Muscle layer of colon (tissue), 2 donors: ENCODE measurements at regions not wholly inside any gene's neighbourhood (a gene's known extent, or its start where the extent isn't known, plus 50 kb on each side); places are given as distances from the start of the nearest gene placed in this dataset.

Experiments used
- H3K27ac ChIP-seq: one replicate; pipeline ENCODE4 v1.7.0; 2013; ENCODE audit warnings: low read depth, mild to moderate bottlenecking, low read length, moderate library complexity
- H3K27me3 ChIP-seq, 2 donors: one replicate each; pipeline ENCODE4 v1.7.0; 2013; ENCODE audit warnings: low read length in 2 of 2, mild to moderate bottlenecking in 2 of 2; ENCODE audit not compliant: insufficient read depth in 2 of 2, control insufficient read depth in 1 of 2
- H3K36me3 ChIP-seq: one replicate; pipeline ENCODE4 v1.7.0; 2013; ENCODE audit warnings: mild to moderate bottlenecking, low read length; ENCODE audit not compliant: insufficient read depth
- H3K4me1 ChIP-seq: one replicate; pipeline ENCODE4 v1.7.0; 2013; ENCODE audit warnings: mild to moderate bottlenecking, low read length; ENCODE audit not compliant: insufficient read depth
- H3K4me3 ChIP-seq, 2 donors: one replicate each; pipeline ENCODE4 v1.7.0; 2013; ENCODE audit warnings: low read length in 2 of 2, low read depth in 1 of 2, mild to moderate bottlenecking in 1 of 2, moderate library complexity in 1 of 2
- H3K9ac ChIP-seq: one replicate; pipeline ENCODE4 v1.7.0; 2013; ENCODE audit warnings: low read length
- H3K9me3 ChIP-seq: one replicate; pipeline ENCODE4 v1.7.0; 2013; ENCODE audit warnings: mild to moderate bottlenecking, low read length
- donor health status: abdominal sarcoma.
- donor health status: Adenocarcinoma of cecum.

DNA sequence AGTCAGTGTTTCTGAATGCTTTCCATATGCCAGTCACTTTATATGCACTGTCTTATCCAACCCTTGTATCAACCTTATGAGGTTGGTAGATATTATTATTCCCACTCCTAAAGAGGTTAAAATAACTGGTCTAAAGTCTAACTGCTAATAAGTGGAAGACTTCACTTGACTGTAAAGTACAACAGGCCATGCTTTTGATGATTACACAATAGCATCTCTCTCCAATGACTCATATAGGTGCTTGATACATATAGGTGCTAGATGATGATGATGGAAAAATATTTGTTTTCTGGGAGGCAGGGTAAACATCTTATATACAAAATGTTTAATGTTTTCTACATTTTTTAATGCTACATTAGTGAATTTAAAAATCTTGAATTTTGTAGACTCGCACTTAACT, 75.9 kb upstream of the NR3C1 start:
- H3K27ac ChIP-seq, result no peak overlapping the region
- no peaks in the 10 kb centered on the region for H3K36me3 ChIP-seq
- H3K27me3 ChIP-seq, result no peaks in the 10 kb centered on the region
- no peaks in the 10 kb centered on the region for H3K4me1 ChIP-seq
- no peak overlapping the region for H3K4me3 ChIP-seq
- H3K9ac ChIP-seq, result no peak overlapping the region
- no peaks in the 10 kb centered on the region for H3K9me3 ChIP-seq

DNA sequence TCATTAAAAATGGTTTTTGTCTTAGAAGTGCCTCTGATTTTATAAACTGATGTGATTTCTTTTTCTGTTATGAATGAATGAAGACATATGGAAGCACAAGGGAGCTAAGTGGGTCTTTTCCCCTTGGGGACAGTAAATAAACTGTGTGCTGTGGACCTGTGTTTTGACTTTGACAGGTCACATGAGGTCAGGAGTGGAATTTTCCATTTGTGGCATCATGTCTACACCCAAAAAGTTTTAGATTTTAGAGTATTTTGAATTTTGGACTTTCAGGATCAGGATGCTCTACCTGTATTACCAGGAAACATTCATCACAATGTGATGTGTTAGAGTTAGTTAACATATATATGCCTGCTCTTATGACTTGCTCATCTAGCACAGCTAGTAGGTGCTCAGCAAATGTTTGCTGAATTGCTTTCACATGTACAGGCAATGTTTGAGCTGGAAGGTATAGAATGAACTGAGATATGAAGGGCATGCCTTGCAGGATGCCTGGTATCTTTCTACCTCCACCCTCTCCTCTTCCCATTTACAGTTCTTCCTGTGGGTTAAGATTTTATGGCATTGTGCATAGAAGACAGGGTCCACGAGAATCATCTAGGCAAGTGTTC, 73.2 kb upstream of the NR3C1 start:
- H3K4me1 ChIP-seq, result no peaks in the 10 kb centered on the region
- no peaks in the 10 kb centered on the region for H3K36me3 ChIP-seq
- H3K27me3 ChIP-seq, result no peaks in the 10 kb centered on the region
- no peak overlapping the region for H3K4me3 ChIP-seq
- H3K9ac ChIP-seq, result no peak overlapping the region
- no peaks in the 10 kb centered on the region for H3K9me3 ChIP-seq
- no peak overlapping the region for H3K27ac ChIP-seq

DNA sequence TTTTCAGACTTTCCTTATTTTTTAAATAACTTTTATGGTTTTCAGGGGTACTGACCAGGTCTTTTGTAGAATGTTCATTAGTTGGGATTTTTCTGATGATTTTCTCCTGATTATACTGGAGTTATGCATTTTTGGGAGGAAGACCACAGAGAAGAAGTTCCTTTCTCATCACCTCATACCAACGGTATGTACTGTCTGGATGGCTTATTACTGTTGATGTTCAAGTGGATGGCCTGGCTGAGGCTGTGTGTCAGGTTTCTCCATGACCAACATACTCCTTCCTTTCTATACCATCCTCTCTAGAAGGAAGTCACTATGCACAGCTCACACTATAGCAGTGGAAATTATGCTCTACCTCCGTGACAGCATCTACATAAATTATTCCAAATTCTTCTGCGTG, 71.1 kb upstream of the NR3C1 start:
- H3K27me3 ChIP-seq, result no peaks in the 10 kb centered on the region
- no peak overlapping the region for H3K4me3 ChIP-seq
- no peak overlapping the region for H3K27ac ChIP-seq
- H3K4me1 ChIP-seq, result no peaks in the 10 kb centered on the region
- no peaks in the 10 kb centered on the region for H3K9me3 ChIP-seq
- no peak overlapping the region for H3K9ac ChIP-seq
- no peaks in the 10 kb centered on the region for H3K36me3 ChIP-seq

DNA sequence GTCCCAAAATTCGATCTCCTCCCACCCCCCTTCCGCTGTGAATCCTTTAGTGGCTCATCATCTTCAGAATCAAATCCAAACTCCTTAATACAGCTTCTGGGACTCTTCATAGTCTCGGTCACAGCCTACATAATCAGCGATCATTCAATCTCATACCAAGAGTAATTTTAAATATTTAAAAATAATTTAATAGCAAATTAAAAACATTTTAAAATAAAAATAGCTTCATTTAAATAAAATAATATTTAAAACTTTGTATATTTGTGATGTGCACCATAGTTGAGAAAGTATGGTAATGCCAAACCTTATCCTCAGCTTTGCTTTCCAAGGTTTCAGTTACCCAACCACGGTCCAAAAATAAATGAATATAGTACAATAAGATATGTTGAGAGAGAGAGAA, 70.0 kb upstream of the NR3C1 start:
- Histone ChIP-seq H3K4me1 (no peaks in the 10 kb centered on the region), H3K36me3 (no peaks in the 10 kb centered on the region), H3K27ac (no peak overlapping the region), H3K9me3 (no peaks in the 10 kb centered on the region), H3K4me3 (no peak overlapping the region), H3K9ac (no peak overlapping the region), H3K27me3 (no peaks in the 10 kb centered on the region)

DNA sequence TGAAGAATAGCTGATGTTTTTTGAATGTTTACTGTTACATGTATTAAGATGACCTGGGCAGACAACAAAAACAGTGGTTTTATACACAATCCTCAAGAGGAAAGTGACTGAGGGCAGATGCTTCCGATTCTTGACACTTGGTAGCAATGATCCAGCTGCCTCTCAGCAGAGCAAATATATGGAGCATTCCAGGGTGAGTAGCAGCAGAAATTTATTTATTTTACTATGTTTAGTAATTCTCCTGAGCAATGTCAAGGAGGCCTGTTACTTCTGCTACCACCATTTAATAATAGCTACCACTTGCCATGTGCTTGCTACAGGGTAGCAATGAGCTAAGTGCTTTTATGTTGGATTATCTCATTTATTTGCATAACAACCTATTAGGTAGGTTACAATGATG, 69.1 kb upstream of the NR3C1 start:
- no peak overlapping the region for H3K4me3 ChIP-seq
- H3K27ac ChIP-seq, result no peak overlapping the region
- no peaks in the 10 kb centered on the region for H3K36me3 ChIP-seq
- no peaks in the 10 kb centered on the region for H3K4me1 ChIP-seq
- no peak overlapping the region for H3K9ac ChIP-seq
- H3K27me3 ChIP-seq, result no peaks in the 10 kb centered on the region
- no peaks in the 10 kb centered on the region for H3K9me3 ChIP-seq

DNA sequence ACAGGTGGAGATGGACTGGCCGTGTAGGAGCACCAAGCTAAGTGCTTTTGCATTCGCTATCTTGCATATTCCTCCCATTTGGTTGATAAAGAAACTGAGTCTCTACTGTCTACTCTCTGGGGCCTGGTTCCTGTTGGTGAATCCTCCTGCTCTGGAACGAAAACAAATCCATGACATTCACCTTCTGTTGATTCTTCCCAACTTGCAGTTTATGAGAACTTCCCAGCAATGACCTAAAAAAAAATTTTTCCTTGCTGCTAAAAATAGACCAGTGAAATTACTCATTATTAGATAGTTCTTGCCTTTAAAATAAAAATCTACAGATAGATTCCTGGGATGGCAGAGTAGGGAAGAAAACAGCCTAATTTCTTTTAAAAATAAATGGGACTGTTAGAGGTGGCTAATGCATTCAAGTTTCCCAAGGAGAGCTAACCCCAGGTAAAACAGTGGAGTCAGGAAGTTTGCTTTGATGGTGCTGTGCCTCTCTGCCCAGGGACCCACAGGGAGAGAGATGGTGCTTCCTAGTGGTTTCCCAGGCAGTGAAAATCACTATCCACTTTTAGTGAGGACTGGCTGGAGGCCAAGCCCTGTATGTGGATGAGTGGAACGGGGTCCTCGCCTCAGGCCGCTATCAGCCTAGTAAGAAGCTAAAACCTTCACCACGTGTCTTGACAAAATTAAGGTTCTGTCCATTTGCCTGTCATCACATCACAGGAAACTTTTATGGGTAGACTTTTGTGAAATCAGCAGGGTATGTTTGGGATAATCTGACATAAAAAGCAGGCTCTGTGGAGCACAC, 68.4 kb upstream of the NR3C1 start:
- no peak overlapping the region for H3K4me3 ChIP-seq
- H3K4me1 ChIP-seq, result no peaks in the 10 kb centered on the region
- no peaks in the 10 kb centered on the region for H3K27me3 ChIP-seq
- no peak overlapping the region for H3K27ac ChIP-seq
- no peaks in the 10 kb centered on the region for H3K36me3 ChIP-seq
- H3K9me3 ChIP-seq, result no peaks in the 10 kb centered on the region
- H3K9ac ChIP-seq, result no peak overlapping the region

DNA sequence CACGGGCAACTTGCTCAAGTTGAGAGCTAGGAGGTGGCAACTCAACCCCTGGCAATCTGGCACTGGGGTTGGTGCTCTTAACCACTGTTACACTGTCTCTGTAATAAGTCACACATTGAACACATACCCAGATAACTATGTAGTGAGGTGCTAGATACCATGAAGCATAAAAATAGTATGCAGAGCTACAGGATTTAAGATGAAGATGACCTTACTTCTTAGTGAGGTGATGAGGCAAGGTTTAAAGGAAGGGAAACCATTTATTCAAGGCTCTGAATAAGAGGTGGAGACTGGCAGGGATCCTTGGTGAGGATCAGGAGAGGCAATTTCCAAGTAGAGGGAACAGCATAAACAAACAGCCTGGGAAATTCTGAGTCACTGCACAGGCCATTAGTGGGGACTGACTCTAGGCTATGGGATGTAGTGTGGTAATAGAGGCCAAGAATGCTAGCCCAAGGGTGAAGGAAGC, 67.6 kb upstream of the NR3C1 start:
- no peaks in the 10 kb centered on the region for H3K27me3 ChIP-seq
- no peaks in the 10 kb centered on the region for H3K9me3 ChIP-seq
- H3K9ac ChIP-seq, result no peak overlapping the region
- H3K4me3 ChIP-seq, result no peak overlapping the region
- H3K4me1 ChIP-seq, result no peaks in the 10 kb centered on the region
- H3K36me3 ChIP-seq, result no peaks in the 10 kb centered on the region
- H3K27ac ChIP-seq, result no peak overlapping the region

DNA sequence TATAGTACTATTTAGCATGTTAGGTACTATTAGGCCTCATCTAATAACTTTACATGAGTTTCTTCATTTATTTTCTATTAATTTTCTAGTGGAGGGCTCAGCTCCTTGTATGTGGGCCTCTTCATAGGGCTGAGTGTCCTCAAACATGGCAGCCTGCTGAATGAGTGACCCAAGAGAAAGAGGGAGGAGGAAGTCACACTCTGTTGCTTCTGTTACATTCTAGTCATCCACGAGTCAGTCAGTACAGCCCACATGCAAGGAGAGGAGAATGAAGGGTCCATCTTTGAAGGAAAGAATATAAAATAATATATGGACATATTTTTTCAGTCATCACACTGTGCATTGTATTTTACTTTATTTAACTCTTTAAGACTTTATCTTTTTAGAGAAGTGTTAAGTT, 66.6 kb upstream of the NR3C1 start:
- Histone ChIP-seq H3K27me3 (no peaks in the 10 kb centered on the region), H3K4me3 (no peak overlapping the region), H3K9ac (no peak overlapping the region), H3K36me3 (no peaks in the 10 kb centered on the region), H3K9me3 (no peaks in the 10 kb centered on the region), H3K27ac (no peak overlapping the region), H3K4me1 (no peaks in the 10 kb centered on the region)

DNA sequence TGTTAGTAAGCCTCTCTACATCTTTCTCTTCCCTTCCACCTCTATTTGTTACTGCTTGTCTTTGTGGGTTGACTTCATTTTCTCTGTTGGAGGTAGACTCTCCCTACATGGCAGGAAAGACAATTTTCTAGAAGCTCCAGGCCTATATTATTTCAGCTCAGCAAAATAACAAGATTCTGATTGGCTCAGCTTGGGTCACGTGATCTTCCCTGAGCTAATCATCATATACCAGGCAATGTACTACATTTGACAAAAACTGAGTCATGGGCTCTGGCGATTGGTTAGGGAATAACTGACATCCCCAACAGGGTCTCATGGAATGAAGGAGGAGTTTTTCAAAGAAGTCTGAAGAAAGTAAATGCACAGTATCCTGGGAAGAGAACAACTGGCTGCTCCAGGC, 65.6 kb upstream of the NR3C1 start:
- Histone ChIP-seq H3K36me3 (no peaks in the 10 kb centered on the region), H3K9ac (no peak overlapping the region), H3K27me3 (no peaks in the 10 kb centered on the region), H3K27ac (no peak overlapping the region), H3K4me1 (no peaks in the 10 kb centered on the region), H3K4me3 (no peak overlapping the region), H3K9me3 (no peaks in the 10 kb centered on the region)

DNA sequence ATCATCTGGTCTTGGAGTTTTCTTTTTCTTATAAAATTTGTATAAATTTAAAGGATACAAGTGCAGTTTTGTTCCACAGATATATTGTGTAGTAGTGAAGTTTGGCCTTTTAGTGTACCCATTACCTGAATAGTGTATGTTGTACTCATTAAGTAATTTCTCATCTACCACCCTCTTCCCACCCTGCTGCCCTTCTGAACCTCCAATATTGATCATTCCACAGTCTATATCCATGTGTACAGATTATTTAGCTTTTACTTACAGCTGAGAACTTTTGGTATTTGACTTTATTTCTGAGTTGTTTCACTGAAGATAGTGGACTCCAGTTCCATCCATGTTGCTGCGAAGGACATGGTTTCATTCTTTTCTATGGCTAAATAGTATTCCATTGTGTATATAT, 63.1 kb upstream of the NR3C1 start:
- no peaks in the 10 kb centered on the region for H3K36me3 ChIP-seq
- no peak overlapping the region for H3K9ac ChIP-seq
- no peaks in the 10 kb centered on the region for H3K9me3 ChIP-seq
- no peak overlapping the region for H3K4me3 ChIP-seq
- H3K27ac ChIP-seq, result no peak overlapping the region
- H3K27me3 ChIP-seq, result no peaks in the 10 kb centered on the region
- H3K4me1 ChIP-seq, result no peaks in the 10 kb centered on the region

DNA sequence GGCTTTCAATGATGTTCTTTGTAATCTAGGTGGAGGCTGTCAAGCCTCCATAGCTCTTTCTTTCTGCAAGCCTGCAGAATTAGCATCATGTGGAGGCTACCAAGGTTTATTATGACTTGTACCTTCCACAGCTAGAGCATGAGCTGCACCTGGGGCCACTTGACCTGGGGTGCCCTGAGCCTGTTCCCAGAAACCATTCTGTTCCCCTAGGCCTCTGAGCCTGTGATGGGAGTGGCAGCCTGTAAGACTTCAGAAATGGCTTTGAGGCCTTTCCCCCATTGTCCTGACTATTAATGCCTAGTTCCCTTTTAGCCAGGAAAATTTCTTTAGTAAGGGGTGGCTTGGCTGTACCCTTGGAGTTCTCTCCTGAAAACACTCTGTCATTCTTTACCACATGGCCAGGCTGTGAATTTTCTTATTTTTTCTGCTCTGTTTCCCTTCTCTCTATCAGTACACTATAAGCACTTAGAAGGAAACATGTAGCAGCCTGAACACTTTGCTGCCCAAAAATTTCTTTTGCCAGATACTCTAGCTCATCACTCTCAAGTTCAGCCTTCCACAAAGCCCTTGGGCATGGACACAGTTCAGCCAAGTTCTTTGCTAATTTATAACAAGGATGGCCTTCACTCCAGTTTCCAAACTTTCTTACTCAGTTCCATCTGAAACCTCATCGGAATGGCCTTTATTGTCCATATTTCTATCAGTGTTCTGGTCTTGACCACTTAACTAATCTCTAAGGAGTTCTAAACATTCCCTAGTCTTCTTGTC, 61.4 kb upstream of the NR3C1 start:
- Histone ChIP-seq H3K9me3 (no peaks in the 10 kb centered on the region), H3K4me3 (no peak overlapping the region), H3K4me1 (no peaks in the 10 kb centered on the region), H3K27ac (no peak overlapping the region), H3K9ac (no peak overlapping the region), H3K27me3 (no peaks in the 10 kb centered on the region), H3K36me3 (no peaks in the 10 kb centered on the region)
